Endothelial cell of umbilical vein (primary cell): ENCODE measurements at regions not wholly inside any gene's neighbourhood (a gene's known extent, or its start where the extent isn't known, plus 50 kb on each side); places are given as distances from the start of the nearest gene placed in this dataset.

ENCODE experiments used
- POLR2A ChIP-seq: IDR thresholded peaks from 2 replicates; pipeline ENCODE4 v1.6.1; 2012; ENCODE audit warnings: low read depth, mild to moderate bottlenecking, control low read depth, low read length
- POLR2AphosphoS5 ChIP-seq: IDR thresholded peaks from 2 replicates; pipeline ENCODE4 v1.6.1; 2012; ENCODE audit warnings: low read depth, mild to moderate bottlenecking, control low read depth, low read length, moderate library complexity; ENCODE audit not compliant: insufficient read depth
- TF ChIP-seq, protein P1 (sequence below), 2 donors: IDR thresholded peaks; 1 replicate in 1 of 2; 2 replicates in 1 of 2; pipeline ENCODE4 v1.5.1; 2011; ENCODE audit warnings: low read length in 2 of 2, mild to moderate bottlenecking in 2 of 2, moderate library complexity in 2 of 2, control low read depth in 1 of 2, inconsistent platforms in 1 of 2, low read depth in 1 of 2; ENCODE audit not compliant: insufficient read depth in 1 of 2; ENCODE audit errors: extremely low read depth in 1 of 2

DNA sequence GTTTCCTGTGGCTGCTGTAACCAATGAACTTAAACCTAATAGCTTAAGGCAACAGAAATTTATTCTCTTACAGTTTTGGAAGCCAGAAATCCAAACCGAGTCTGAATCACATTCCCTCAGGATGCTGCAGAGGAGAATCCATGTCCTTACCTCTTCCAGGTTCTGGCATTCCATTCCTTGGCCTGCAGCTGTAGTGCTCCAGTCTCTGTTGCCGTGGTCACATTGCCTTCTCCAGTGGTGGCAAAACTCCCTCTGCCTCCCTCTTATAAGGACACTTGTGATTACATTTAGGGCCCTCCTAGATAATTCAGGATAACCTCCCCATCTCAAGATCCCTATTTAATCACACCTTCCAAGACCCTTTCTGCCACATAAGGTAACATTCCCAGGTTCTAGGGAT is 88.7 kb upstream of the SHB start:
- TF ChIP-seq POLR2A (no peak), POLR2AphosphoS5 (no peak)
- TF ChIP-seq, protein P1, sequence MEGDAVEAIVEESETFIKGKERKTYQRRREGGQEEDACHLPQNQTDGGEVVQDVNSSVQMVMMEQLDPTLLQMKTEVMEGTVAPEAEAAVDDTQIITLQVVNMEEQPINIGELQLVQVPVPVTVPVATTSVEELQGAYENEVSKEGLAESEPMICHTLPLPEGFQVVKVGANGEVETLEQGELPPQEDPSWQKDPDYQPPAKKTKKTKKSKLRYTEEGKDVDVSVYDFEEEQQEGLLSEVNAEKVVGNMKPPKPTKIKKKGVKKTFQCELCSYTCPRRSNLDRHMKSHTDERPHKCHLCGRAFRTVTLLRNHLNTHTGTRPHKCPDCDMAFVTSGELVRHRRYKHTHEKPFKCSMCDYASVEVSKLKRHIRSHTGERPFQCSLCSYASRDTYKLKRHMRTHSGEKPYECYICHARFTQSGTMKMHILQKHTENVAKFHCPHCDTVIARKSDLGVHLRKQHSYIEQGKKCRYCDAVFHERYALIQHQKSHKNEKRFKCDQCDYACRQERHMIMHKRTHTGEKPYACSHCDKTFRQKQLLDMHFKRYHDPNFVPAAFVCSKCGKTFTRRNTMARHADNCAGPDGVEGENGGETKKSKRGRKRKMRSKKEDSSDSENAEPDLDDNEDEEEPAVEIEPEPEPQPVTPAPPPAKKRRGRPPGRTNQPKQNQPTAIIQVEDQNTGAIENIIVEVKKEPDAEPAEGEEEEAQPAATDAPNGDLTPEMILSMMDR (IDR thresholded peaks at IDR 0.05; ENCODE audit: extremely low read depth in 1 of 2, insufficient read depth in 1 of 2, low read depth in 1 of 2, low read length in 2 of 2), result no peak
